ENCODE measurements at regions not wholly inside any gene's neighbourhood (a gene's known extent, or its start where the extent isn't known, plus 50 kb on each side); places are given as distances from the start of the nearest gene placed in this dataset.
"Not testable (repeated sequence)": the region's sequence is repeated elsewhere in the genome, so short reads cannot be mapped to it uniquely, and the experiment has no call there.

DNA sequence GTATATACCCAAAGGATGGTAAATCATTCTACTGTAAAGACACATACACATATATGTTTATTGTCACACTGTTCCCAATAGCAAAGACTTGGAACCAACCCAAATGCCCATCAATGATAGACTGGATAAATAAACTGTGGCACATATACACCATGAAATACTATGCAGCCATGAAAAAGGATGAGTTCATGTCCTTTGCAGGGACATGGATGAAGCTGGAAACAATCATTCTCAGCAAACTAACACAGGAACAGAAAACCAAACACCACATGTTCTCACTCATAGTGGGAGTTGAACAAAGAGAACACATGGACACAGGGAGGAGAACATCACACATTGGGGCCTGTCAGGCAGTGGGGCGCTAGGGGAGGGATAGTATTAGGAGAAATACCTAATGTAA is 167.1 kb upstream of the MMADHC start:
- TF ChIP-seq, protein P1, sequence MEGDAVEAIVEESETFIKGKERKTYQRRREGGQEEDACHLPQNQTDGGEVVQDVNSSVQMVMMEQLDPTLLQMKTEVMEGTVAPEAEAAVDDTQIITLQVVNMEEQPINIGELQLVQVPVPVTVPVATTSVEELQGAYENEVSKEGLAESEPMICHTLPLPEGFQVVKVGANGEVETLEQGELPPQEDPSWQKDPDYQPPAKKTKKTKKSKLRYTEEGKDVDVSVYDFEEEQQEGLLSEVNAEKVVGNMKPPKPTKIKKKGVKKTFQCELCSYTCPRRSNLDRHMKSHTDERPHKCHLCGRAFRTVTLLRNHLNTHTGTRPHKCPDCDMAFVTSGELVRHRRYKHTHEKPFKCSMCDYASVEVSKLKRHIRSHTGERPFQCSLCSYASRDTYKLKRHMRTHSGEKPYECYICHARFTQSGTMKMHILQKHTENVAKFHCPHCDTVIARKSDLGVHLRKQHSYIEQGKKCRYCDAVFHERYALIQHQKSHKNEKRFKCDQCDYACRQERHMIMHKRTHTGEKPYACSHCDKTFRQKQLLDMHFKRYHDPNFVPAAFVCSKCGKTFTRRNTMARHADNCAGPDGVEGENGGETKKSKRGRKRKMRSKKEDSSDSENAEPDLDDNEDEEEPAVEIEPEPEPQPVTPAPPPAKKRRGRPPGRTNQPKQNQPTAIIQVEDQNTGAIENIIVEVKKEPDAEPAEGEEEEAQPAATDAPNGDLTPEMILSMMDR (conservative IDR thresholded peaks at IDR 0.05 in 1 of 2, IDR thresholded peaks at IDR 0.05 in 1 of 2; ENCODE audit: extremely low read depth in 1 of 2, insufficient read depth in 1 of 2, low read depth in 1 of 2, low read length in 2 of 2): not testable (repeated sequence)
- TF ChIP-seq EZH2 (IDR thresholded peaks at IDR 0.05; ENCODE audit: borderline replicate concordance, low read length): not testable (repeated sequence)
